ENCODE measurements at regions not wholly inside any gene's neighbourhood (a gene's known extent, or its start where the extent isn't known, plus 50 kb on each side); places are given as distances from the start of the nearest gene placed in this dataset.

DNA sequence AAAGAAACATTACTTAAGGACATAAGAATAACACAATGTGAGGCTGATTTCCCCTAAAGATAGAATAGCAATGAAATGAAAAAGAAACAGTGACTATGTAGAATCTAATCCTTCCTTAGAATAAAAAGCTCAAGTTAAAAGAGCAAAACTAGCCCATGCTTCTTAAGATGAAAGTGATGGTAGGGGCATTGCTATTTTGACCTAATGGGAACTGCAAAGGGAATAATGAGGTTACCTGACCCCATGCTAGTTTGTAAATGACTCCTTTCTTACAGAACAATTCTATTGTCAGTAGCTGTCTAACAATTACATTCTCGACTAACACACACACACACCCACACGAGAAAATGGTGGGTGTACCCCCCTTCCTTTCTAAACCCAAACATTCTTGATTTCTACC is 575.8 kb downstream of the CSNK1G3 start (continued):
- TF ChIP-seq ZNF337 (CRISPR knock-in tag; IDR thresholded peaks at IDR 0.05; ENCODE audit: borderline replicate concordance, low read depth) (no peak), ZNF251 (CRISPR knock-in tag; IDR thresholded peaks at IDR 0.05) (no peak), NR2F1 (CRISPR knock-in tag; IDR thresholded peaks at IDR 0.05) (no peak), ZNF335 (CRISPR knock-in tag; IDR thresholded peaks at IDR 0.05) (no peak), NKX3-1 (CRISPR knock-in tag; IDR thresholded peaks at IDR 0.05) (no peak), HNRNPL (IDR thresholded peaks at IDR 0.05; ENCODE audit: low read depth, low read length) (no peak)
- TF ChIP-seq, protein P1, sequence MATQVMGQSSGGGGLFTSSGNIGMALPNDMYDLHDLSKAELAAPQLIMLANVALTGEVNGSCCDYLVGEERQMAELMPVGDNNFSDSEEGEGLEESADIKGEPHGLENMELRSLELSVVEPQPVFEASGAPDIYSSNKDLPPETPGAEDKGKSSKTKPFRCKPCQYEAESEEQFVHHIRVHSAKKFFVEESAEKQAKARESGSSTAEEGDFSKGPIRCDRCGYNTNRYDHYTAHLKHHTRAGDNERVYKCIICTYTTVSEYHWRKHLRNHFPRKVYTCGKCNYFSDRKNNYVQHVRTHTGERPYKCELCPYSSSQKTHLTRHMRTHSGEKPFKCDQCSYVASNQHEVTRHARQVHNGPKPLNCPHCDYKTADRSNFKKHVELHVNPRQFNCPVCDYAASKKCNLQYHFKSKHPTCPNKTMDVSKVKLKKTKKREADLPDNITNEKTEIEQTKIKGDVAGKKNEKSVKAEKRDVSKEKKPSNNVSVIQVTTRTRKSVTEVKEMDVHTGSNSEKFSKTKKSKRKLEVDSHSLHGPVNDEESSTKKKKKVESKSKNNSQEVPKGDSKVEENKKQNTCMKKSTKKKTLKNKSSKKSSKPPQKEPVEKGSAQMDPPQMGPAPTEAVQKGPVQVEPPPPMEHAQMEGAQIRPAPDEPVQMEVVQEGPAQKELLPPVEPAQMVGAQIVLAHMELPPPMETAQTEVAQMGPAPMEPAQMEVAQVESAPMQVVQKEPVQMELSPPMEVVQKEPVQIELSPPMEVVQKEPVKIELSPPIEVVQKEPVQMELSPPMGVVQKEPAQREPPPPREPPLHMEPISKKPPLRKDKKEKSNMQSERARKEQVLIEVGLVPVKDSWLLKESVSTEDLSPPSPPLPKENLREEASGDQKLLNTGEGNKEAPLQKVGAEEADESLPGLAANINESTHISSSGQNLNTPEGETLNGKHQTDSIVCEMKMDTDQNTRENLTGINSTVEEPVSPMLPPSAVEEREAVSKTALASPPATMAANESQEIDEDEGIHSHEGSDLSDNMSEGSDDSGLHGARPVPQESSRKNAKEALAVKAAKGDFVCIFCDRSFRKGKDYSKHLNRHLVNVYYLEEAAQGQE (IDR thresholded peaks at IDR 0.05; ENCODE audit: borderline replicate concordance in 1 of 2, low read depth in 1 of 2, low read length in 2 of 2), result no peak
- TF ChIP-seq, protein P2, sequence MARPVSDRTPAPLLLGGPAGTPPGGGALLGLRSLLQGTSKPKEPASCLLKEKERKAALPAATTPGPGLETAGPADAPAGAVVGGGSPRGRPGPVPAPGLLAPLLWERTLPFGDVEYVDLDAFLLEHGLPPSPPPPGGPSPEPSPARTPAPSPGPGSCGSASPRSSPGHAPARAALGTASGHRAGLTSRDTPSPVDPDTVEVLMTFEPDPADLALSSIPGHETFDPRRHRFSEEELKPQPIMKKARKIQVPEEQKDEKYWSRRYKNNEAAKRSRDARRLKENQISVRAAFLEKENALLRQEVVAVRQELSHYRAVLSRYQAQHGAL (CRISPR knock-in tag; IDR thresholded peaks at IDR 0.05; ENCODE audit: not compliant biosample characterization), result no peak
- TF ChIP-seq, protein P3, sequence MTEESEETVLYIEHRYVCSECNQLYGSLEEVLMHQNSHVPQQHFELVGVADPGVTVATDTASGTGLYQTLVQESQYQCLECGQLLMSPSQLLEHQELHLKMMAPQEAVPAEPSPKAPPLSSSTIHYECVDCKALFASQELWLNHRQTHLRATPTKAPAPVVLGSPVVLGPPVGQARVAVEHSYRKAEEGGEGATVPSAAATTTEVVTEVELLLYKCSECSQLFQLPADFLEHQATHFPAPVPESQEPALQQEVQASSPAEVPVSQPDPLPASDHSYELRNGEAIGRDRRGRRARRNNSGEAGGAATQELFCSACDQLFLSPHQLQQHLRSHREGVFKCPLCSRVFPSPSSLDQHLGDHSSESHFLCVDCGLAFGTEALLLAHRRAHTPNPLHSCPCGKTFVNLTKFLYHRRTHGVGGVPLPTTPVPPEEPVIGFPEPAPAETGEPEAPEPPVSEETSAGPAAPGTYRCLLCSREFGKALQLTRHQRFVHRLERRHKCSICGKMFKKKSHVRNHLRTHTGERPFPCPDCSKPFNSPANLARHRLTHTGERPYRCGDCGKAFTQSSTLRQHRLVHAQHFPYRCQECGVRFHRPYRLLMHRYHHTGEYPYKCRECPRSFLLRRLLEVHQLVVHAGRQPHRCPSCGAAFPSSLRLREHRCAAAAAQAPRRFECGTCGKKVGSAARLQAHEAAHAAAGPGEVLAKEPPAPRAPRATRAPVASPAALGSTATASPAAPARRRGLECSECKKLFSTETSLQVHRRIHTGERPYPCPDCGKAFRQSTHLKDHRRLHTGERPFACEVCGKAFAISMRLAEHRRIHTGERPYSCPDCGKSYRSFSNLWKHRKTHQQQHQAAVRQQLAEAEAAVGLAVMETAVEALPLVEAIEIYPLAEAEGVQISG (CRISPR knock-in tag; IDR thresholded peaks at IDR 0.05), result no peak
- TF ChIP-seq, protein P4, sequence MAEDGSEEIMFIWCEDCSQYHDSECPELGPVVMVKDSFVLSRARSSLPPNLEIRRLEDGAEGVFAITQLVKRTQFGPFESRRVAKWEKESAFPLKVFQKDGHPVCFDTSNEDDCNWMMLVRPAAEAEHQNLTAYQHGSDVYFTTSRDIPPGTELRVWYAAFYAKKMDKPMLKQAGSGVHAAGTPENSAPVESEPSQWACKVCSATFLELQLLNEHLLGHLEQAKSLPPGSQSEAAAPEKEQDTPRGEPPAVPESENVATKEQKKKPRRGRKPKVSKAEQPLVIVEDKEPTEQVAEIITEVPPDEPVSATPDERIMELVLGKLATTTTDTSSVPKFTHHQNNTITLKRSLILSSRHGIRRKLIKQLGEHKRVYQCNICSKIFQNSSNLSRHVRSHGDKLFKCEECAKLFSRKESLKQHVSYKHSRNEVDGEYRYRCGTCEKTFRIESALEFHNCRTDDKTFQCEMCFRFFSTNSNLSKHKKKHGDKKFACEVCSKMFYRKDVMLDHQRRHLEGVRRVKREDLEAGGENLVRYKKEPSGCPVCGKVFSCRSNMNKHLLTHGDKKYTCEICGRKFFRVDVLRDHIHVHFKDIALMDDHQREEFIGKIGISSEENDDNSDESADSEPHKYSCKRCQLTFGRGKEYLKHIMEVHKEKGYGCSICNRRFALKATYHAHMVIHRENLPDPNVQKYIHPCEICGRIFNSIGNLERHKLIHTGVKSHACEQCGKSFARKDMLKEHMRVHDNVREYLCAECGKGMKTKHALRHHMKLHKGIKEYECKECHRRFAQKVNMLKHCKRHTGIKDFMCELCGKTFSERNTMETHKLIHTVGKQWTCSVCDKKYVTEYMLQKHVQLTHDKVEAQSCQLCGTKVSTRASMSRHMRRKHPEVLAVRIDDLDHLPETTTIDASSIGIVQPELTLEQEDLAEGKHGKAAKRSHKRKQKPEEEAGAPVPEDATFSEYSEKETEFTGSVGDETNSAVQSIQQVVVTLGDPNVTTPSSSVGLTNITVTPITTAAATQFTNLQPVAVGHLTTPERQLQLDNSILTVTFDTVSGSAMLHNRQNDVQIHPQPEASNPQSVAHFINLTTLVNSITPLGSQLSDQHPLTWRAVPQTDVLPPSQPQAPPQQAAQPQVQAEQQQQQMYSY (CRISPR knock-in tag; IDR thresholded peaks at IDR 0.05), result no peak
